ENCODE measurements at regions not wholly inside any gene's neighbourhood (a gene's known extent, or its start where the extent isn't known, plus 50 kb on each side); places are given as distances from the start of the nearest gene placed in this dataset.
"Not testable (repeated sequence)": the region's sequence is repeated elsewhere in the genome, so short reads cannot be mapped to it uniquely, and the experiment has no call there.

GRCh38 chr13:56459286-56459685 lies 681.4 kb upstream of the PRR20A start:
- ChIA-PET CTCF (no interaction called here), POLR2A (no interaction called here)
- DNase-seq (ENCODE audit: extremely low spot score): no peak
- TF ChIP-seq ZNF384 (IDR thresholded peaks at IDR 0.05) (no peak), L3MBTL2 (conservative IDR thresholded peaks at IDR 0.05) (no peak), FOXM1 (IDR thresholded peaks at IDR 0.05; ENCODE audit: borderline replicate concordance) (no peak), HDGF (IDR thresholded peaks at IDR 0.05; ENCODE audit: borderline replicate concordance) (no peak), SP1 (IDR thresholded peaks at IDR 0.05) (no peak), ARNT (IDR thresholded peaks at IDR 0.05) (no peak), LEF1 (IDR thresholded peaks at IDR 0.05; ENCODE audit: borderline replicate concordance) (no peak), NFRKB (IDR thresholded peaks at IDR 0.05) (no peak)

GRCh38 chr13:56501750-56502149 lies 639.0 kb upstream of the PRR20A start:
- no peak for DNase-seq (ENCODE audit: extremely low spot score)
- TF ChIP-seq ZNF384 (IDR thresholded peaks at IDR 0.05): no peak
- no peak for TF ChIP-seq ELF4 (IDR thresholded peaks at IDR 0.05)
- no peak for TF ChIP-seq SUZ12 (IDR thresholded peaks at IDR 0.05)
- no peak for TF ChIP-seq ARNT (IDR thresholded peaks at IDR 0.05)
- no peak for TF ChIP-seq HDGF (IDR thresholded peaks at IDR 0.05; ENCODE audit: borderline replicate concordance)
- TF ChIP-seq LEF1 (IDR thresholded peaks at IDR 0.05; ENCODE audit: borderline replicate concordance): no peak
- TF ChIP-seq FOXA1 (IDR thresholded peaks at IDR 0.05): no peak
- no peak for TF ChIP-seq PKNOX1 (IDR thresholded peaks at IDR 0.05)
- CTCF ChIA-PET: no interaction called here
- POLR2A ChIA-PET: no interaction called here

- no peak for DNase-seq (ENCODE audit: extremely low spot score)
- TF ChIP-seq ARNT (IDR thresholded peaks at IDR 0.05) (no peak), HDGF (IDR thresholded peaks at IDR 0.05; ENCODE audit: borderline replicate concordance) (no peak), L3MBTL2 (conservative IDR thresholded peaks at IDR 0.05) (no peak), ELF4 (IDR thresholded peaks at IDR 0.05) (no peak), TARDBP (IDR thresholded peaks at IDR 0.05) (no peak), FOXA1 (IDR thresholded peaks at IDR 0.05) (no peak), FOXM1 (IDR thresholded peaks at IDR 0.05; ENCODE audit: borderline replicate concordance) (no peak), FOXK2 (IDR thresholded peaks at IDR 0.05) (no peak), SP1 (IDR thresholded peaks at IDR 0.05) (no peak)
- ChIA-PET CTCF (no interaction called here), POLR2A (no interaction called here)
Observed at GRCh38 chr13:56510836-56511235, 629.9 kb upstream of the PRR20A start.

- CTCF ChIA-PET; POLR2A ChIA-PET; DNase-seq (ENCODE audit: extremely low spot score): not testable (repeated sequence)
Observed at GRCh38 chr13:56512336-56512735, 628.4 kb upstream of the PRR20A start.

GRCh38 chr13:56515441-56515840 lies 625.3 kb upstream of the PRR20A start:
- TF ChIP-seq LEF1 (IDR thresholded peaks at IDR 0.05; ENCODE audit: borderline replicate concordance): no peak
- TF ChIP-seq NFRKB (IDR thresholded peaks at IDR 0.05): no peak
- TF ChIP-seq FOXM1 (IDR thresholded peaks at IDR 0.05; ENCODE audit: borderline replicate concordance): no peak
- TF ChIP-seq BHLHE40 (IDR thresholded peaks at IDR 0.05; ENCODE audit: borderline replicate concordance): no peak
- no peak for TF ChIP-seq FOXA1 (IDR thresholded peaks at IDR 0.05)
- TF ChIP-seq FOXK2 (IDR thresholded peaks at IDR 0.05): no peak
- no peak for TF ChIP-seq CTBP1 (IDR thresholded peaks at IDR 0.05; ENCODE audit: borderline replicate concordance)
- no peak for TF ChIP-seq L3MBTL2 (conservative IDR thresholded peaks at IDR 0.05)
- TF ChIP-seq SUZ12 (IDR thresholded peaks at IDR 0.05): no peak
- TF ChIP-seq PKNOX1 (IDR thresholded peaks at IDR 0.05): no peak
- TF ChIP-seq TARDBP (IDR thresholded peaks at IDR 0.05): no peak
- no peak for TF ChIP-seq HDGF (IDR thresholded peaks at IDR 0.05; ENCODE audit: borderline replicate concordance)
- TF ChIP-seq SP1 (IDR thresholded peaks at IDR 0.05): no peak
- TF ChIP-seq ELF4 (IDR thresholded peaks at IDR 0.05): no peak
- no peak for TF ChIP-seq ARNT (IDR thresholded peaks at IDR 0.05)
- no peak for TF ChIP-seq ZNF384 (IDR thresholded peaks at IDR 0.05)
- ChIA-PET CTCF (no interaction called here), POLR2A (no interaction called here)
- no peak for DNase-seq (ENCODE audit: extremely low spot score)

GRCh38 chr13:56528040-56528790 lies 612.5 kb upstream of the PRR20A start:
- no peak for DNase-seq (ENCODE audit: extremely low spot score)
- TF ChIP-seq ELF4 (IDR thresholded peaks at IDR 0.05): no peak
- no peak for TF ChIP-seq L3MBTL2 (conservative IDR thresholded peaks at IDR 0.05)
- no peak for TF ChIP-seq LEF1 (IDR thresholded peaks at IDR 0.05; ENCODE audit: borderline replicate concordance)
- TF ChIP-seq FOXM1 (IDR thresholded peaks at IDR 0.05; ENCODE audit: borderline replicate concordance): no peak
- no peak for TF ChIP-seq PKNOX1 (IDR thresholded peaks at IDR 0.05)
- TF ChIP-seq ZNF384 (IDR thresholded peaks at IDR 0.05): no peak
- TF ChIP-seq SP1 (IDR thresholded peaks at IDR 0.05): no peak
- TF ChIP-seq ARNT (IDR thresholded peaks at IDR 0.05): no peak
- TF ChIP-seq BHLHE40 (IDR thresholded peaks at IDR 0.05; ENCODE audit: borderline replicate concordance): no peak
- no peak for TF ChIP-seq SUZ12 (IDR thresholded peaks at IDR 0.05)
- no peak for TF ChIP-seq NFRKB (IDR thresholded peaks at IDR 0.05)
- POLR2A ChIA-PET: no interaction called here
- CTCF ChIA-PET: no interaction called here

GRCh38 chr13:56530096-56530495 lies 610.6 kb upstream of the PRR20A start:
- POLR2A ChIA-PET: no interaction called here
- no peak for DNase-seq (ENCODE audit: extremely low spot score)
- CTCF ChIA-PET: no interaction called here
- TF ChIP-seq ELF4 (IDR thresholded peaks at IDR 0.05) (no peak), SP1 (IDR thresholded peaks at IDR 0.05) (no peak), CTBP1 (IDR thresholded peaks at IDR 0.05; ENCODE audit: borderline replicate concordance) (no peak), ZNF384 (IDR thresholded peaks at IDR 0.05) (no peak), SUZ12 (IDR thresholded peaks at IDR 0.05) (no peak)

- DNase-seq (ENCODE audit: extremely low spot score); POLR2A ChIA-PET; CTCF ChIA-PET: not testable (repeated sequence)
Observed at GRCh38 chr13:56547921-56548320, 592.8 kb upstream of the PRR20A start.
